GM12875 (cell line): ENCODE measurements at regions not wholly inside any gene's neighbourhood (a gene's known extent, or its start where the extent isn't known, plus 50 kb on each side); places are given as distances from the start of the nearest gene placed in this dataset.
"Not testable (repeated sequence)": the region's sequence is repeated elsewhere in the genome, so short reads cannot be mapped to it uniquely, and the experiment has no call there.

Experiments
- H3K4me3 ChIP-seq: one replicate; pipeline ENCODE4 v1.5.1; 2011; ENCODE audit warnings: low read depth, low read length, control low read depth
- CTCF ChIP-seq: IDR thresholded peaks from 2 replicates; pipeline ENCODE4 v1.5.1; 2011; ENCODE audit warnings: low read depth, mild to moderate bottlenecking, control low read depth, inconsistent platforms, low read length, moderate library complexity, borderline replicate concordance; ENCODE audit not compliant: insufficient read depth

- no peak for TF ChIP-seq CTCF
- H3K4me3 ChIP-seq: no peak overlapping the region
These were observed 263.8 kb upstream of the ATP10A start for GRCh38 chr15:26126819-26127387.

- H3K4me3 ChIP-seq: no peak overlapping the region
- no peak for TF ChIP-seq CTCF
These were observed 262.9 kb upstream of the ATP10A start for GRCh38 chr15:26126070-26126469.

GRCh38 chr15:26125664-26126063, 262.5 kb upstream of the ATP10A start:
- TF ChIP-seq CTCF: no peak
- no peak overlapping the region for H3K4me3 ChIP-seq

- H3K4me3 ChIP-seq: no peak overlapping the region
- no peak for TF ChIP-seq CTCF
These were observed 256.2 kb upstream of the ATP10A start for GRCh38 chr15:26119322-26119721.

- H3K4me3 ChIP-seq: no peak overlapping the region
- TF ChIP-seq CTCF: no peak
These were observed 252.3 kb upstream of the ATP10A start for GRCh38 chr15:26115229-26115943.

- H3K4me3 ChIP-seq: not testable (repeated sequence)
These were observed 251.0 kb upstream of the ATP10A start for GRCh38 chr15:26114128-26114527.

GRCh38 chr15:26113296-26113695, 250.2 kb upstream of the ATP10A start:
- H3K4me3 ChIP-seq: no peak overlapping the region
- TF ChIP-seq CTCF: no peak
